Fibroblast of skin of back (primary cell): ENCODE measurements at regions not wholly inside any gene's neighbourhood (a gene's known extent, or its start where the extent isn't known, plus 50 kb on each side); places are given as distances from the start of the nearest gene placed in this dataset.

Experiments
- DNase-seq: peaks from one replicate; pipeline ENCODE4 v3.0.0-alpha.2; 2013

- DNase-seq, result peak; percentile 70
Observed at GRCh38 chr10:44786286-44786850, 124.8 kb upstream of the TMEM72 start.

- no peak for DNase-seq
Observed at GRCh38 chr10:44787480-44788075, 123.6 kb upstream of the TMEM72 start.

DNA sequence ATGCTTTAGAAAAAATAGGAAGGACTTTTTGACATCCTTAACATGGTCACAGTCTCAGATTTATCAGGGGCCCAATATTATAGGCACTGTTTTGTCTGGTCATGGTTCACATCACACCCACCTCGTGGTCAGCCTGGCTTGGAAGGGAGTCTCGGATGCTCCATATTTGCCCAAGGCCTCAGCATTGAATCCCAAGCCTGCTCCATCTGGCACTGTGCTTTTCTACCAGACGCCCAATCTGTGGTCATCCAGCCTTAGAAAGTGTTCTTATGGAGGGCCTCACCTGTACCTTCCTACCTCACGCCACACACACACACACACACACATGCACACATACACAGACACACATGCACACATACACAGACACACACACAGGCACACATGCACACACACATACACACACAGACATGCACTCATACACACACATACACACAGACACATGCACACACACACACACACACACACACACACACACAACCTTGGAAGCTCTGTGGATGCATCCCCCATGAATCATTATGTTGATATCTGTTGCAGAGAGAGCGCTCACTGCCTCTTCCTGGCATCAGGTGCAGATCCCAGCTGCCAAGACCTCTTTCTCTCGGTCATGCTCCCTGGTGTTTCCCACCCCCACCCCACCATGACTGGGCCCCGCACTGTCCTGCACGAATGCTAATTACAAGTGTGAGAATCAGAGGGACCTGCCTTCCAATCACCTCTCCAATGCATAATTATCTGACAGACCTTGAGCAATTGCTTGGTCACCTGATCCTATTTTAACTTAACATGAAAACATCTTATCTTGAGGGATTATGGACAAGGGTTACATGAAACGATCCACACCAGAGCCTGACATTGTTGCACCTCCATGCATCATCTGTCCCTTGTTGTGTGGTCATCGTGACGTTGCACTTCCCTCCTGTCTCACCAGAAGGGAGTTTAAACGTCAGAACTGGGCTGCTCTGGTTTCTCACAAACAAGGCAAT lies 122.7 kb upstream of the TMEM72 start:
- no peak for DNase-seq

DNA sequence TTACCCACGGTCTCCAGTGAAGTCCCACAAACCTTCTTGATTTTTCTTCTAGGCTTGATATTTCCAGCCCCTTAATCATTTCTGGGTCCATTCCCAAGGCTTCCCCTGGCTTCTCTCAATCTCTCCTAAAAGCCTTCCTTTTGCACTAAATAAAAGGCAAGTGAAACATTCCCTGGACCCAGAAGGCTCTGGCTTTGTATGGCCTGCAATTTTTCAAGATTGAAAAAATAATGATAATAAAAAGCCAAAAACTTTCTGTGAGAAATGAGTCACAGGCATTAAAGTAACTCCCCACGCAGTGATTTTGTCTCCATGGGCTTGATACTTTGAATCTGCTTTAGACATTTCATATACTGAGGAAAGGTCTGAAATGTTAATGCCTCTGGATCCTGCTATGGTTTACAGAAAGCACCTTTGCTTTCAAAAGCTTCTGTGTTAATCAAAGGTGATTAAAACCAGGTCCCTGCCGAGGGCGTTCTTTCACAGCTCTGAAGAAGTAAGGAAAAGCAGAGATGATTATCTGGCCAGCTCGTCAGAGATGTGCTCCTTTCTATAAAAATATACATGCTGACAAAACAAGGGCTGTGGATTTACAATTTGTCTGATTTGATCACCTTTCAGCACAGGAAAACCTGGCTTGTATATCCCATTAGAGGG lies 118.9 kb upstream of the TMEM72 start:
- no peak for DNase-seq

DNA sequence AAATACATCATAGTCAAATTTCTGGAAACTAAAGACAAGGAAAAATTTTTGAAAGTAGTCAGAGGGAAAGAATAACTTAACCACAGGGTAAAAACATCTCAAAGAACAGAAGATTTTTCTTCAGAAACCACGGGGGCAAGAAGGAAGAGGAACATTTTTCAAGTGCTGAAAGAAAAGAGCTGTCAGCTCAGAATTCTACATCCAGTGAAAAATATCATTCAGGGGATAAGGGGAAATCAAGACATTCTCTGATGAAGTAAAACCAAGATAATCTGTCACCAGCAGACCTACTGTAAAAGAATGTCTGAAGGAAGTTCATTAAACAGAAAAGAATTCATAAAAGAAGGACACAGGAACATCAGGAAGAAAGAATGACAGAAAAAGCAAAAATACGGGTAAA lies 111.2 kb upstream of the TMEM72 start:
- peak; percentile 44 for DNase-seq

DNA sequence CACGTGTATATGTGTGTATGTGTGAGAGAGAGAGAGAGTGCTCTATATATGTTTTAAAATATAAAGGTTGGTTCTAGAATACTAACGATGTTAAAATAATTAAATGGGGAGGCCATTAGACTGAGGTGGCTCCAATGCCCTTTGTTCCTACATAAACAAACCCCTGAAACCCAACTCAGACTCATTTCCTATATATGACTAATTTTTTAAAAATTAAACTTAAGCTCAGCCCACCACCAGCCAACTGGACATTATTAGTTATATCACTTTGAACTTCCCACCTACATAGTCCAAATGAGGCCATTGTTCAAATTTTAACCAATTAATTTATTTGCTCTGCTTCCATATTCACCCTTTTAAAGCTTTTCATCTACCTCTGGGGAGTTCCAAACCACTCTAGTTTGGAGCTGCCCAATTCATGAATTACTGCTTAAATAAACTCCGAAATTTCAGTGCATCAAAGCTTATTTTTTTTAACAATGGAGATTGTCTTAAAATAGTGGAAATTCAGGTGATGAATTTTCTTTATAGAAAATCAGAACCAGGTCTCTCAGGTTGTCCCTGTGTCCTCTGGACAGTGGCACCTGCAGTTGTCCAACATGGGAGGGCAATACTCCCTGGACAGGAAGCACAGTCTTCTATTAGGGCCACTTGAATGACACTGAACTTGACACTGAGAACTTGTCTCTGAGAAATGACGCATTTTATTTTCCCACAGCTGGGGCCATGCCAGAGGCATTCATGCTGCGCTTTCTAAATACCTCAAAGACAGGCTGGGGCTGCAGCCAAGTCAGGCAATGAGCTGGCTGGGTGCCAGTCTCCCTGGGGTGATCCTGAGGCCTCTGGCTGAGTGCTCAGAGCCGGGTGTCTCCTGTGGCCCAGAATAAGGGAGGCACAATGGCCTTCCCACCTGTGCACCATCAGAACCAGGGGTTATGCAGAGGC lies 109.5 kb upstream of the TMEM72 start:
- DNase-seq, result peak; percentile 95

DNA sequence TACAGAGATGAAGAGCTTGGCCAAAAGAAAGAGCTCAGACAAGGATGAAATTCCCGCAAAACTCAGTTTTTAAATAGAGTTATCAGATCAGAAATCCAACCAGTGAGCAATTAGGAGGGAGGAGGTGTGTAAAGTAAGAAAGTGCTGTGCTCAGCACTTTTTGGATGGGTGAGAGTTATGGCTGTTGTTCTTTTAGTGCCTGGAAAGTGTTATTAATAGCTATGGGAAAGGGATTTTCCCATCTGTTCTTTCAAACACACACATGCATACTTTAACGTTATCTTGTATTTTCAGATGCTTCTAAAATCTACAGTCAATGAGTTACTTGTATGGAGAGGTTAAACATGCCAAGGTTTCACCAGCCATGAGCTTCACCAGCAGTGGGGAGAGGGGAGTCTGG lies 107.3 kb upstream of the TMEM72 start:
- DNase-seq, result no peak

DNA sequence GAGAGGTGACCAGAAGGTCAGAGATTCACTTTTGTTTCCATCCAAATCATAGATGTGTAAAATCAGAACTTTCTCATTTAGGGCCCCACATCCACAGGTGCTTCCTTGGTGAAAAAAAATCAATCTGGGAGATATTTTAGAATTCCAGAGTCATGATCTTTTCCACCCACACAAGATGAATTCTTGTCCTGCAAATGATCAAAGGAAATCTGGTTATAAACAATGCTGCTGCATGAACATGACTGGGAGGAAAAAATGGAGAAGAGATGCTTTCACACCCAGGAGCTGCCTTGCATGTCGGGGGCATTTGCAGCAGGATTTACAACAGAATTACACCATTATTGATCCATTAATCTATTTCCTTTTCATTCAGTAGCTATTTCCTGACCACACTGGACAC lies 106.5 kb upstream of the TMEM72 start:
- DNase-seq, result no peak

GRCh38 chr10:44805466-44806210 lies 105.5 kb upstream of the TMEM72 start:
- DNase-seq, result no peak

DNA sequence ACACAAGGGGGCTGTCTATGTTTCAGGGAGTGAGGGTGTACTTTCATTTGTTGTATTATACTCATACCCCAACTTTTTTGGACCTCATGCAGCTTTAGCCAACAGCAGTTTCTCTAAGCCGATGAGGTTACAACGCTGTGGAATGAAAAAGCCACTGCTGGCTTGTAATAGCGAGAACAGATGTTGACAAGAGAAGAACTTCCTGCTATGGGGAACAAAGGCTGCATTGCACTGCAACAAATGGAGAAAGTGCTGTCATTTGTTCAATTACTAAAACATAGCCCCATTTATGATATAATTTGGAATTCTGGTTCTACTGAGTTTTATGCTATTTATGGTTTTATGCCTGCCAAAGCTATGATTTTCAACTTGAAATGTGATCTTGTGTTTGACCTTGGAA lies 104.2 kb upstream of the TMEM72 start:
- DNase-seq, result no peak

- no peak for DNase-seq
Observed at GRCh38 chr10:44807451-44807850, 103.7 kb upstream of the TMEM72 start.

DNA sequence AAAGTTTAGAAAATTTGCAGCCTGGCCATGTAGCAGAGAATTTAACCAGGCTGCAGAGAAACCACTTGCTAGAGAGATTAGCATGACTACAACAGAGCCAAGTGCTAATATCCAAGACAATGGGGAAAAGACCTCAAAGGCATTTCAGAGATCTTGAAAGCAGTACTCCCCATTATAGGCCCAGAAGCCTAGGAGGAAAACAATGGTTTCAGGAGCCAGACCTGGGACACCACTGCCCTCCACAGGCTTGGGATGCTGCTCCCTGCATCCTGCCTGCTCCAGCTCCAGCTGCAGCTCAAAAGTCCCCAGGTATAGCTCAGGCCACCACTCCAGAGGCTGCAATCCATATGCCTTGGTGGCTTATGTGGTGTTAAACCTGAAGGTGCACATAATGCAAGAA lies 101.5 kb upstream of the TMEM72 start:
- peak; percentile 32 for DNase-seq

DNA sequence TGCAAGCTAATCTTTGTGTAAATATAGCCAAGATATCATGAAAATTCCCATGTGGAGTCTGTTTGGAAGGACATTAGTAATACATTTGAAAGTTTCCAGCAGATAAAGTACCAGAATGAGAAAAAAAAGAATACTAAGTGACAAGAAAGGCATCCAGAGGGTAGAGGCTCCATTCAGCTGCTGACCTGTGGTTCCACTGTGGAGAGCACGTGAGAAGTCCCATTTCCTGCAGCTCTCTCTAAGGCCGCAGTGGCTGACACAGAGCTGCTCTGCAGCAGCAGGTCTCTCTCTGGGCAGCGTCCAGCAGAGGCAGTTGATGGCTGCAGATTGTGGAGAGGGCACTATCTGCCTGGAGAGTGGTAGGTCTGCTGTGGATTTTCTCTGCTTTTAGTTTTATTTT lies 100.1 kb upstream of the TMEM72 start:
- DNase-seq, result no peak

- no peak for DNase-seq
Observed at GRCh38 chr10:44813201-44813600, 97.9 kb upstream of the TMEM72 start.

GRCh38 chr10:44814929-44815328 lies 96.2 kb upstream of the TMEM72 start:
- DNase-seq, result no peak

GRCh38 chr10:44818041-44818649 lies 93.0 kb upstream of the TMEM72 start:
- DNase-seq, result no peak

GRCh38 chr10:44818701-44819127 lies 92.4 kb upstream of the TMEM72 start:
- DNase-seq, result peak; percentile 40

DNA sequence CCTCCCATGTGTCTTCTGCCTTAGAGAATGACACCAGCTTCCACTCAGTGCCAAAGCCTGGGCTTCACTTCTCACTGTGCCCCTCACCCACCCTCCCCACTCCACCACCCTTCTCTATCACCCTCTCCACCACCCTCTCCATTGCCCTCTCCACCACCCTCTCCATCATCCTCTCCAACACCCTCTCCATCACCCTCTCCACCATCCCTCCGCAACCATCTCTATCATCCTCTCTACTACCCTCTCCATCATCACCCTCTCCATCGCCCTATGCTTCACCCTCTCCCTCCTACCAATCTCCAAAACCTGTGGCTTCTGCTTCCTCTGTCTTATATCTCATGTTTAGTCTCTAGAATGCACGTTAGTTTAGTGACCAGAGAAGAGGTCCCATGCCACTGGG lies 91.0 kb upstream of the TMEM72 start:
- DNase-seq, result no peak

DNA sequence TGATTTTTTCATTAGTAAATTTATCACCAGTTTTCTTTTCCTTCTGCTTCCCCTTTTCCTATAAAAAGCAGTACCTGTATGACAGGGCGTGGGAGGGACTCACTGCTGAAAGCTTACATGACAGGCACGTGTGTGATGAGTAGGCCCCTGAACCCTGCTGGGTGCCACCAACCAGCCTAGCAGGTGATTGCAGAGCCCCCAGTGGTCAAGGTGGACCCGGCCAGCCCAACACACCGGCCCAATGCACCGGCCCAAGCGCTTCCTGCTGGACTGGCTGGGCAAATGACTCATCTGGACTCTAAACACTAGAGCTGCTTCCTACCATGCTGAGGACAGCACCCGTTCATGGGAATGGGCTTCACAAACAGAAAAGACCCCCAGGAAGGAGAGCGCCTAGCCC lies 89.8 kb upstream of the TMEM72 start:
- no peak for DNase-seq

GRCh38 chr10:44822349-44822748 lies 88.8 kb upstream of the TMEM72 start:
- DNase-seq, result no peak

DNA sequence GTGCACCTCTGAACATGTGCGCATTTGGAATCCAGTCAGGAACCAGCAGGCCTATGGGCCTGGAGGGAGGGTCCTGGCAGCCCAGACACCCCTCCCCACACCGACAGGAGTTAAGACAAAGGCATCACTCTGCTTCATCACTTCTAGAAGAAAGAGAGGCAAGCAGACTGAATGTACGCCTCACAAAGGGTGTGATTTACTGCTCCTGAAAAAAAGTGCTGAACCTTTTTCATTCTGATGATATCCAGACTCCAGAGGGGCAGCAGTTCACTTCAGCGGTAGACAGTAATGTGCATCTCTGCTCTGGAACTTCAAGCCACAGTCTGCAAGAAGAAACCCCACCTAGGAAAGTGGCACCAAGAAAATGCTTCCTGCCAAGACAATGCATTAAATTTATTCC lies 88.2 kb upstream of the TMEM72 start:
- DNase-seq, result no peak
